NCI-H1105 treated with DMSO at 0.1 percent for 48 hours (cell line): ENCODE measurements at regions not wholly inside any gene's neighbourhood (a gene's known extent, or its start where the extent isn't known, plus 50 kb on each side); places are given as distances from the start of the nearest gene placed in this dataset.
A peak's percentile ranks its signal among the peaks of the same experiment; 100 is the strongest.
"Not testable (repeated sequence)": the region's sequence is repeated elsewhere in the genome, so short reads cannot be mapped to it uniquely, and the experiment has no call there.

Experiments
- DNase-seq: peaks from one replicate; lab custom pipeline; 2025; lab: John Stamatoyannopoulos, UW

GRCh38 chr13:24995225-24995804, 100.6 kb upstream of the PABPC3 start:
- DNase-seq = peak; percentile 66

DNA sequence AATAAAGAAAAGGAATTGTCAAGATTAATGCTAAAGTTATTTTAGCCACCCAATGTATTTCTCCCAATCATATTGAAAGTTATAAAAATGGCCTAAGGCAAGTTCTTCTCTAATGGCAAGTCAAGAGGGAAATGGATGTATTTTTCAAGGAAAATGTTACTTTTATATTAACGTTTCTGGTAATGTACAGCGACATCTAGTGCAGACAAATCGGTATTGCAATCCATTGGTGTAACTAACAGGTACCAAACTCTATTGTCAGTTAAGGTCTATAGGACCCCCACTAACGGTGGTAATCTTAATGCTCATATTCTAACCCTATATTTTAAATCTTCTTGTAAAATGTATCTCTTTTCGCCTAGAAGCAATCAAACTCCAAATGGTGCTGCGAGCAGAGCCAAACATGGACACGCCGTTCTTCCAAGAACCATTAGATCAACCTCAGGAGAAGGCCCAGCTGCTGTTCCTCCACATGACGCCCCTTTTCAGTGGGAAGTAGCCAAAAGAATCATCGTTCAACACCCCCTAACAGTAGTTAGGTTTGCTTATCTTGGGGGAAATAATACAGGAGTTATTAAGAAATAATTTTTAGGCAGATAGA, 98.5 kb upstream of the PABPC3 start:
- DNase-seq = peak; percentile 16

DNA sequence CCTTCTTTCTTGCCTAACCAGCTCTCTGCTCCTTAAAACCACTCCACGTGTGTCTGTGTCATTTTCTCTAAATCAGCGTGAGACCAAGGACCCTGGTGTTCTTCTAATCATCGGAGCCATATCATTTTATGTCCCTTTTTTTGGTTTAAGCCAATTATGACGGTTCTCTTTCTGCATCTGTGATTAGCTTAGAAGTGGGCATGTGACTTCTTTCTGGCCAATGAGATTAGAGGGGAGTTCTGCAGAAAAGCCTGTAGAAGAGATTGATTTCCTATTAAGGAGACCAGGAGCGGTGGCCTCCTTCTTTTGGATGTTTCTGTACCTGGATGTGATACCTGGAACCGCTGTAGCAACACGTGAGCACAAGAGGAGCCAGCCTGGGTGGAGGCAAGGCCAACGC, 97.5 kb upstream of the PABPC3 start:
- DNase-seq = no peak

GRCh38 chr13:25001476-25002206, 94.3 kb upstream of the PABPC3 start:
- DNase-seq = no peak

DNA sequence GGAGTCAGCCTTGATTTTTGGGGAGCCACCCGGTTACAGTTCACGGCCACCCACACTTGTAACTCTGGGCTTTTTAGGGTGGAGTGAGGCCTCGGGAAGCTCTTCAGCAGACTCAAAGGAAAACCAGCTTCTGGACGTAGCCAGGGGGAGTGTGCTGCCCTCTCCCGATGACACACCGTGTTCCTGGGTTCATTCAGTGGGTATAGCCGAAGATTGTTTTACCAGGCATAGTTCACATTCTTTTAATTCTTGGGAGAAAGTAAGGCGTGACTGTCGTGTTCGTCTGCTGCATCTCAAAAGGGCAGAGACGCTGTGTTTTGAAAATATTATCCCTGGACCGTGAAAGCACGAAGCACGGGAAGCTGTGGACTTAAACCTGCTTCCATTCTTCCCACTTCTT, 93.6 kb upstream of the PABPC3 start:
- not testable (repeated sequence) for DNase-seq

DNA sequence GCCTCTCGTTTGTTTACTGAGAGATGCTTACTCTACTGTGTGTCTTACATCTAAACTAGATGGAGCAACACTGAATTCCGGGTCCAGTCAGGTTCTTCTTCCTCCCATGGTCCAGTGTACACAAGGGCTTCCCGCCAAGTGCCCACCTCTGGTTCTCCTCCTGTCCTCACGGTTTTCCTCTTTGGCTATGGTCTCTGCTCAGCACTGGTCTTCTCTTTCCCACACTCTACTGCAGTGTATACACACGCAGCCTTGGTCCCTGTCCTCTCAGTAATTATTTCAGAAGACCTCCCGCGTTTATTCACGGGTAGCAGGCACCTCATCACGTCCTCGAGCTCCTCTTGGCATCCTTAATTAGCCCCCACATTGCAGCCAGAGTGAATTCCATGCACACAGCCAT, 91.4 kb upstream of the PABPC3 start:
- DNase-seq = not testable (repeated sequence)

- DNase-seq = peak; percentile 2
These were observed 90.9 kb upstream of the PABPC3 start for GRCh38 chr13:25005050-25005497.

DNA sequence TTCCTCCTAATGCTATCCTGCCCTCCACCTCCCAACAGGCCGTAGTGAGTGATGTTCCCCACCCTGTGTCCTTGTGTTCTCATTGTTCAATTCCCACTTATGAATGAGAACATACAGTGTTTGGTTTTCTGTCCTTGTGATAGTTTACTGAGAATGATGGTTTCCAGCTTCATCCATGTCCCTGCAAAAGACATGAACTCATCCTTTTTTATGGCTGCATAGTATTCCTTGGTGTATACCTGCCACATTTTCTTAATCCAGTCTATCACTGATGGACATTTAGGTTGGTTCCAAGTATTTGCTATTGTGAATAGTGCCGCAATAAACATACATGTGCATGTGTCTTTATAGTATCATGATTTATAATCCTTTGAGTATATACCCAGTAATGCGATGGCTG, 88.5 kb upstream of the PABPC3 start:
- not testable (repeated sequence) for DNase-seq

DNA sequence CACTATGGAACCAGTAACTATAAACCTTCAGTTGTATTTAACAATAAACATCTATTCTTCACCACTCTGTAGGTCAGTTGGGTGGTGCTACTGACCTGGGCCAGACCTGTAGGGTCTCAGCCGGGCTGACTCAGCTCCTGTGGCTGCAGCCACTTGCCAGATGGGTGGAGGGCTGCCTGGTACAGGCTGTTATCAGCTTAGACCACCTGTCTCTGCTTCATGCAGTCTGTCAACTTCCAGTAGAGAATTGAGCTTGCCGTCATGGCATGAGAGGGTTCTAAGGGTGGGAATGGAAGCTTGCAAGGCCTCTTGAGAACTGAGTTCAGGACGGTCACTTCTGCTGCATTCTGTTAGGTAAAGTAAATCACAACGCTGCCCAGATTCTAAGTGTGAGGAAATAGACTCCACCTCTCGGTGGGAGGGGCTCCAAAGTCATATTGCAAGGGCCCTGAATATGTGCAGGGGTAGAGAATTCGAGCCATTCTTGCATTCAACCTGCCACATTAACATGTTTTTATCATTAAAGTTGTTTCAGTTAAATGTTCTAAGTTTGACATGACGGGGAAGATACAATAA, 81.5 kb upstream of the PABPC3 start:
- DNase-seq = not testable (repeated sequence)

DNA sequence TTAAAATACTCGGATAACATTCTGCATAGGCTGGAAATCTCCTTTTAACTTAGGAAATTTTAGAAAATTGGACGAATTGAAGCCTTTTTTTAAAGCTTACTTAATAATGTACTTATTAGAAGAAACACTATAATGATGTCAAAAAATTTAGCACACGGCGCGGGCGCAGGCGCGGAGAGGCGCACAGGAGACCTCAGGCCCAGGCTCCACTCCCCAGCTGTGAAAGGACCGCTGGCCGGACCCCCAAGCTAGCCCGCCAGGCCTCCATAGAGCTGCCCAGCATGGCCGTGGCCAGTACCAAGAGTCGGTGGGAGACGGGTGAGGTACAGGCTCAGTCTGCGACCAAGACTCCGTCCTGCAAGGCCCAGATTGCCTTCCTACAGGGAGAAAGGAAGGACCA, 78.8 kb upstream of the PABPC3 start:
- DNase-seq = not testable (repeated sequence)

- DNase-seq = peak; percentile 32
These were observed 77.9 kb upstream of the PABPC3 start for GRCh38 chr13:25017808-25018728.

DNA sequence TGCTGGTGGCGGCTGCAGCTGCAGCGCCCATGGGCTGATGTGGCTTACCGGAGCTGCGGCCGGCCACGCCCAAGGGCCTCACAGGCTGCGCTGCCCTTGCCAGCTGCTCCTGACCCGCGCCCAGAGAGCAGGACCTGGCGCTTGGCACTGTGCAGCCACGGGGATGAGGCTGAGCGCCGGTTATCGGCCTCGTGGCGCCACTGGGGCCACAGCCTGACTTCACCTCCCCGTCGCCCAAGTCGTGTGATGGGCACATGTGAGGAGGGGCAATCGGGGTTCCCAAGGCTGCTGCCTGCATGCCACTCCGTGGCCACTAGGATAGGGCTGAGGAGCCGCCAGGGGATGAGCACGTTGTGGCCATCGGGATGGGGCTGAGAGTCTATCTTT, 77.2 kb upstream of the PABPC3 start:
- no peak for DNase-seq

DNA sequence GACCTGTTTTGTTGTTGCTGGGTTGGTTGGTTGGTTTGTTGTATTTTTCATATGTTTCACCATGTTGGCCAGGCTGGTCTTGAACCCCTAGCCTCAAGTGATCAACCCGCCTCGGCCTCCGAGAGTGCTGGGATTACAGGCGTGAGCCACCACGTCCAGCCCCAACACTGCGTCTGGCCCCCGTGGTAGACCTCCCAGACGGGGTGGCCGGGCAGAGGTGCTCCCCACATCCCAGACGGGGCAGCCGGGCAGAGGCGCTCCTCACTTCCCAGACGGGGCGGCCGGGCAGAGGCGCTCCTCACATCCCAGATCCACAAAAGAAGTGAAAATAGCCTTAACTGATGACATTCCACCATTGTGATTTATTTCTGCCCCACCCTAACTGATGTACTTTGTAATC, 76.2 kb upstream of the PABPC3 start:
- DNase-seq = not testable (repeated sequence)

DNA sequence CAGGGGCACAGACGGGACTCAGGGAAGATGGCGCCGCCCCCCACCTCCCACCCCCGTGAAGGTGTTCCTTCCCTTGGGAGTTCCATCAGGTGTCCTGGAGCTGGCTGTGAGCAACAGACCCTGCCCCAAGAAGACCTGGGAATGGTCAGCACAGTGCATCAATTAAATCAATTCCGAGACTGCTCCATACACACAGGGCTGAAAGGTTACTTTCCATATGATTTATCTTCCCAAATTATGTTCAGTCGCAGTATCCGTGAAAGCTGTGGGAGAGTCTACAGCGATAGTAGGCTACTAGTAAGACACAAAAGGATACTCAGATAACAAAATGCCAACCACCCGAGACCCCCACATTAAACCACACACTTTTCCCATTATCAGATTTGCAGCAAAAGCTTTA, 71.8 kb upstream of the PABPC3 start:
- no peak for DNase-seq

DNA sequence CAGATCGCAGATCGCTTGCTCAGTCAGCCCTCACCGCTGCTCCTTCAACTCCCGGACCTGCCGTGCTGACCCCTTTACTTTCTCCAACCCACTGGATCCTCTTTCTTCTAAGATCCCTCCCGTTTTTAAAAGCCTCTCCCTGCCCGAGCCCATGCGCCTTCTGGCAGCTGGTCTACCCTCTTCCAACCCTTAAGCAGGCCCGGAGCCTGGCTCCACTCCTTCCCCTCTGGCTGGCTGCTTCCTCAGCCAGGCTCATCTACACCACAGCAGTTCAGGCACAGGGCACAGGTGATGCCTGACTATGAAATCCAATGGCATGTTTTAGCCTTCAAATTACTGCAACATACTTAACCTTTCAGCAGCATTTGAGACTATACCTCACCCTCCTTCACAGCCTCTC, 63.8 kb upstream of the PABPC3 start:
- no peak for DNase-seq

DNA sequence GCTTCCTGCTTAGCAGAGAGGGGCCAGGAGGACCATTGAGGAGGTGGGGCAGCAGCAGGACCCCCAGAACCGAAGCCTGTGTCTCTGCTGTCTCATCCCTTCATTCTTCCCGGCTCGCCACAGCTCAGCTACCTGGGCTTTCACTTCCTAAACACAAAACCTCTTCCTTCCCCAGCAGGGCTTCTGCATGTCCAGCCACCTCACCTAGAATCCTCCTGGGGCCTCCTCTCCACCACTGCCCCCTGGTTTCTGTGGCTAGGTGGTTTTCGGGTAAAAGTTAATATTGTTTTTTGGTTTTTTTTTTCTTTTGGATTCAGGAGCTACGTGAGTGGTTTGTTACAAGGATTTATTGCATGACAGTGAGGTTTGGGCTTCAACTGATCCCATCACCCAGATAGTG, 61.8 kb upstream of the PABPC3 start:
- no peak for DNase-seq

GRCh38 chr13:25037057-25037813, 58.7 kb upstream of the PABPC3 start:
- peak; percentile 38 for DNase-seq

- no peak for DNase-seq
These were observed 53.6 kb upstream of the PABPC3 start for GRCh38 chr13:25042151-25042865.

DNA sequence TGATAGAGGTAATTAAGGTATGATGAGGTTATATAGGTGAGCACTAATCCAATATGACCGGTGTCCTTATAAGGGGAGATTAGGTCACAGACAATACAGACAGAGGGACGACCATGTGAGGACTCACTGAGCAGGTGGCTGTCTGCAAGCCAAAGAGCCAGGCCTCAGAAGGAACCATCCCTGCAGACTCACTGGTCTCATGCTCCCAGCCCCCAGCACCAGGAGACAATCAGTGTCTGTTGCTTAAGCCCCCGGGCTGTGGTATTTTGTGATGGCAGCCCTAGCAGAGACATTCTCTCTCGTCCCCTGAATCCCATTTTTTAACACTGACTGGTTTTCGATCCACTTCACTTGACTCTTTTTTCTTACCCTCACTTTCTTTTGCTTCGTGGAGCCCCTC, 51.9 kb upstream of the PABPC3 start:
- no peak for DNase-seq
